ENCODE measurements at regions not wholly inside any gene's neighbourhood (a gene's known extent, or its start where the extent isn't known, plus 50 kb on each side); places are given as distances from the start of the nearest gene placed in this dataset.
"Not testable (repeated sequence)": the region's sequence is repeated elsewhere in the genome, so short reads cannot be mapped to it uniquely, and the experiment has no call there.

GRCh38 chr1:116185161-116185701 lies 74.0 kb downstream of the MAB21L3 start:
- DNase-seq: no peak

GRCh38 chr1:116189481-116189880 lies 78.3 kb downstream of the MAB21L3 start:
- DNase-seq: no peak

GRCh38 chr1:116191294-116191693 lies 80.1 kb downstream of the MAB21L3 start:
- no peak for DNase-seq

GRCh38 chr1:116193768-116194167 lies 82.6 kb downstream of the MAB21L3 start:
- DNase-seq: no peak

GRCh38 chr1:116194568-116194967 lies 83.4 kb downstream of the MAB21L3 start:
- no peak for DNase-seq

- DNase-seq: no peak
These were observed 84.1 kb downstream of the MAB21L3 start for GRCh38 chr1:116195077-116195868.

GRCh38 chr1:116200343-116200742 lies 89.1 kb downstream of the MAB21L3 start:
- not testable (repeated sequence) for DNase-seq

- DNase-seq: no peak
These were observed 90.7 kb downstream of the MAB21L3 start for GRCh38 chr1:116201911-116202310.

- peak in 1 of 2 experiments; percentile 51 for DNase-seq
These were observed 92.1 kb downstream of the MAB21L3 start for GRCh38 chr1:116203181-116203723.

- peak; percentile 65 to 84 for DNase-seq
These were observed 92.7 kb downstream of the MAB21L3 start for GRCh38 chr1:116203920-116204319.

- no peak for DNase-seq
These were observed 94.9 kb downstream of the MAB21L3 start for GRCh38 chr1:116205941-116206679.

GRCh38 chr1:116207126-116207735 lies 96.0 kb downstream of the MAB21L3 start:
- no peak for DNase-seq

- DNase-seq: no peak
These were observed 96.9 kb downstream of the MAB21L3 start for GRCh38 chr1:116208136-116208535.

GRCh38 chr1:116211294-116211693 lies 100.1 kb downstream of the MAB21L3 start:
- no peak for DNase-seq

GRCh38 chr1:116218922-116219321 lies 107.7 kb downstream of the MAB21L3 start:
- peak in 1 of 2 experiments; percentile 16 for DNase-seq

GRCh38 chr1:116219651-116220434 lies 108.6 kb downstream of the MAB21L3 start:
- no peak for DNase-seq

GRCh38 chr1:116224111-116224510 lies 112.9 kb downstream of the MAB21L3 start:
- no peak for DNase-seq

- peak; percentile 49 to 91 for DNase-seq
These were observed 113.4 kb downstream of the MAB21L3 start for GRCh38 chr1:116224561-116224960.

- DNase-seq: peak in 1 of 2 experiments; percentile 2
These were observed 114.8 kb downstream of the MAB21L3 start for GRCh38 chr1:116226017-116226416.

GRCh38 chr1:116228511-116228910 lies 117.3 kb downstream of the MAB21L3 start:
- no peak for DNase-seq

- no peak for DNase-seq
These were observed 119.5 kb downstream of the MAB21L3 start for GRCh38 chr1:116230712-116231111.

- DNase-seq: no peak
These were observed 120.6 kb downstream of the MAB21L3 start for GRCh38 chr1:116231752-116232151.

All from NCI-H524 (cell line).